ENCODE measurements at regions not wholly inside any gene's neighbourhood (a gene's known extent, or its start where the extent isn't known, plus 50 kb on each side); places are given as distances from the start of the nearest gene placed in this dataset.

DNA sequence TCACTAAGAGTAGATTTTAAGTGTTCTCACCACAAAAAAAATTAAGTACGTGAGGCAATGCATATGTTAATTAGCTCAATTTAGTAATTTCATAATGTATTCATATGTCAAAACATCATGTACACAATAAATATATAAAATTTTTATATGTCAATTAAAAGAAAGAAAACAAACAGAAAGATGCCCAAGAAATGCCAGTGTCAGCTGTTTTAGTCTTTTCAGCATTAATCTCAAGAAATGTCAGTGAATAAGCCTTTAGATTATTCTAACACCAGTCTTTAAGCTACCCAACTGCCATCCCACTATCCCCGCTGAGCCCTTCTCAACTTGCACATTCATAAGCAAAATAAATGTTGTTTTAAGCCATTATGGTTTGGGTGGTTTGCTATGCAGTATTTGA, 76.5 kb downstream of the C1D start:
- Histone ChIP-seq H3K27ac (no peak overlapping the region), H3K9me3 (no peaks in the 10 kb centered on the region), H3K4me1 (no peaks in the 10 kb centered on the region), H3K36me3 (no peaks in the 10 kb centered on the region), H3K27me3 (no peaks in the 10 kb centered on the region), H3K4me3 (no peak overlapping the region)
- TF ChIP-seq POLR2A (IDR thresholded peaks at IDR 0.05), result no peak
- TF ChIP-seq, protein P1, sequence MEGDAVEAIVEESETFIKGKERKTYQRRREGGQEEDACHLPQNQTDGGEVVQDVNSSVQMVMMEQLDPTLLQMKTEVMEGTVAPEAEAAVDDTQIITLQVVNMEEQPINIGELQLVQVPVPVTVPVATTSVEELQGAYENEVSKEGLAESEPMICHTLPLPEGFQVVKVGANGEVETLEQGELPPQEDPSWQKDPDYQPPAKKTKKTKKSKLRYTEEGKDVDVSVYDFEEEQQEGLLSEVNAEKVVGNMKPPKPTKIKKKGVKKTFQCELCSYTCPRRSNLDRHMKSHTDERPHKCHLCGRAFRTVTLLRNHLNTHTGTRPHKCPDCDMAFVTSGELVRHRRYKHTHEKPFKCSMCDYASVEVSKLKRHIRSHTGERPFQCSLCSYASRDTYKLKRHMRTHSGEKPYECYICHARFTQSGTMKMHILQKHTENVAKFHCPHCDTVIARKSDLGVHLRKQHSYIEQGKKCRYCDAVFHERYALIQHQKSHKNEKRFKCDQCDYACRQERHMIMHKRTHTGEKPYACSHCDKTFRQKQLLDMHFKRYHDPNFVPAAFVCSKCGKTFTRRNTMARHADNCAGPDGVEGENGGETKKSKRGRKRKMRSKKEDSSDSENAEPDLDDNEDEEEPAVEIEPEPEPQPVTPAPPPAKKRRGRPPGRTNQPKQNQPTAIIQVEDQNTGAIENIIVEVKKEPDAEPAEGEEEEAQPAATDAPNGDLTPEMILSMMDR (IDR thresholded peaks at IDR 0.05 in 4 of 5, conservative IDR thresholded peaks at IDR 0.05 in 1 of 5), result no peak
- intact Hi-C loops (cut with DNase I; ENCODE audit: low total_unique reads), result no loop called here
- no peak for ATAC-seq
- in situ Hi-C loops (cut with MboI; ENCODE audit: low sequenced_read_pairs in 4 of 4), result no loop called here
- DNase-seq, result no peak

Measured in gastrocnemius medialis (tissue), 4 donors.